Keratinocyte (primary cell): ENCODE measurements at regions not wholly inside any gene's neighbourhood (a gene's known extent, or its start where the extent isn't known, plus 50 kb on each side); places are given as distances from the start of the nearest gene placed in this dataset.

Source experiments
- CTCF ChIP-seq, 3 experiments: IDR thresholded peaks in 1 of 3; conservative IDR thresholded peaks in 1 of 3; optimal IDR thresholded peaks in 1 of 3; 2 replicates in 2 of 3; 3 replicates in 1 of 3; pipeline versions ENCODE3 to v1.5.1; 2011; ENCODE audit warnings: low read length in 3 of 3, mild to moderate bottlenecking in 3 of 3, moderate library complexity in 2 of 3, control low read depth in 1 of 3, inconsistent platforms in 1 of 3; ENCODE audit not compliant: insufficient read depth in 2 of 3; ENCODE audit errors: extremely low read depth in 1 of 3
- EZH2 ChIP-seq: IDR thresholded peaks from one replicate; pipeline ENCODE4 v1.6.1; 2012; ENCODE audit warnings: inconsistent platforms, mild to moderate bottlenecking, low read length, moderate library complexity

DNA sequence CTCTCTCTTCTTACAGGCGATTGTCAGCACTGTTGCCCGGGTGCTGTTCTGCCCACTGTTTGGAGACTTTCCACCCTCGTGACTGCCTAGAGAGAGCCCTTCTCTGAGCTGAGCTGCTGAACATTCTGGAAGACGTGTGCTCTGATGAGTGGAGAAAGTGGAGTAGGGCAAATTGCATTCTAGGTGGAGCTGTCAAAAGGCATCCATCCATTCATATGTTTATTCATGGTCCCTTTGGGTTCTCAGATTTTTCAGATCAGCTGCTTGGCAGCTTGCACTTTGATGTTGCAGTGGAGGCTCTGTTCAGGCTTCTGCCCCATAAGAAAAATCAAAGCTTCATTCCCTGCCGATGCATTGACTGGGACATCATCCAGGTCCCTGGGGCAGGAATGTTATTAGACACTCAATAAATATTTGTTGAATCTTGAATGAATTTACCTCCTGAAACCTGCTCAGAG lies 120.7 kb upstream of the EEPD1 start:
- no peak for TF ChIP-seq CTCF (optimal IDR thresholded peaks at IDR 0.05 in 1 of 3, IDR thresholded peaks at IDR 0.05 in 1 of 3, conservative IDR thresholded peaks at IDR 0.05 in 1 of 3; ENCODE audit: extremely low read depth in 1 of 3, insufficient read depth in 2 of 3, low read length in 3 of 3)
- no peak for TF ChIP-seq EZH2
